ENCODE measurements at regions not wholly inside any gene's neighbourhood (a gene's known extent, or its start where the extent isn't known, plus 50 kb on each side); places are given as distances from the start of the nearest gene placed in this dataset.

DNA sequence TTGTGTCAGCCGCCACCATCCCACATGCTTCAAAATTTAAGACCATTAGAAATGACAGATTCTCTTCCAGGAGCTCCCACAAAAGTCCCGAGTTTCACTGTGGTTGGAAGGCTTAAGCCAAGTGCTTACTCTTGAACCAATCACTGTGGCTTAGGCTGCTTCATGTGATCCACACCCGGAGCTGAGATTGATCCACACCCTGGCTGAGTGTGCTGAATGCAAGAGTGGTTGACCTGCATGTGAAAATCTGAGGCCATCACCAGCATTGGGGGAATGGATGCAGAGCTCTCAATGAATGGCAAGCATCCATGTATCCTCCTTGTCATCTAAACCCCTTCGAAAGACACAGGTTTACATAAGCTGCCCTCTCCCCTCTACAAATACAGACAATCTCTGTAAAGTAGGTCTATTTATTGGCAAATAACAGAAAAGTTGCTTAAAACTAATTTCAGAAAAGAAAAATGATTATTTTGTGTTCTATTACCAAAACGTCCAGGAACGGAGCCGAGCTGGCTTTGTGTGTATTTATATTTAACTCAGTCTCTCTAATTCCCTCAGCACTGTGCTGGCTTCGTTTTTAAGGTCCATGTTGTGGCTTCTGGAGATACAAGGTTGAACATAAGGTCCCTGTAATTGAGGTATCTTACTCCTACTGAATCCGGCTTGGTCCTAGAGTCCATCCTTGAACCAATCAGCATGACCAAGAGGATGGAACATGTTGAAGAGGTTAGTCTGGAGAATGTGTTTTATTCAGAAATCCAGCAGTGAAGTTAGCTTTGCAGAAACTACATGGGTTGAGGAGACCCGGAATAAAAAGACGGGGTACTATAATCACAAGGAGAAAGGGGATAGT lies 332.4 kb downstream of the LIG4 start:
- Histone ChIP-seq H3K4me3 (no peak overlapping the region), H3K9me3 (peaks cover 0 to 9% of the 10 kb centered on the region in 2 donors), H3K36me3 (no peaks in the 10 kb centered on the region), H3K4me1 (no peaks in the 10 kb centered on the region), H3K27ac (no peak overlapping the region), H3K27me3 (no peaks in the 10 kb centered on the region)
- TF ChIP-seq, protein P1, sequence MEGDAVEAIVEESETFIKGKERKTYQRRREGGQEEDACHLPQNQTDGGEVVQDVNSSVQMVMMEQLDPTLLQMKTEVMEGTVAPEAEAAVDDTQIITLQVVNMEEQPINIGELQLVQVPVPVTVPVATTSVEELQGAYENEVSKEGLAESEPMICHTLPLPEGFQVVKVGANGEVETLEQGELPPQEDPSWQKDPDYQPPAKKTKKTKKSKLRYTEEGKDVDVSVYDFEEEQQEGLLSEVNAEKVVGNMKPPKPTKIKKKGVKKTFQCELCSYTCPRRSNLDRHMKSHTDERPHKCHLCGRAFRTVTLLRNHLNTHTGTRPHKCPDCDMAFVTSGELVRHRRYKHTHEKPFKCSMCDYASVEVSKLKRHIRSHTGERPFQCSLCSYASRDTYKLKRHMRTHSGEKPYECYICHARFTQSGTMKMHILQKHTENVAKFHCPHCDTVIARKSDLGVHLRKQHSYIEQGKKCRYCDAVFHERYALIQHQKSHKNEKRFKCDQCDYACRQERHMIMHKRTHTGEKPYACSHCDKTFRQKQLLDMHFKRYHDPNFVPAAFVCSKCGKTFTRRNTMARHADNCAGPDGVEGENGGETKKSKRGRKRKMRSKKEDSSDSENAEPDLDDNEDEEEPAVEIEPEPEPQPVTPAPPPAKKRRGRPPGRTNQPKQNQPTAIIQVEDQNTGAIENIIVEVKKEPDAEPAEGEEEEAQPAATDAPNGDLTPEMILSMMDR (IDR thresholded peaks at IDR 0.05) = no peak
- ATAC-seq (no peak), DNase-seq (no peak)
- intact Hi-C loops (cut with DNase I) = no loop called here

- intact Hi-C loops (cut with DNase I) = no loop called here
- peak; percentile 89 for ATAC-seq
Observed at GRCh38 chr13:107881362-107881761, 334.0 kb downstream of the LIG4 start.

GRCh38 chr13:107874456-107874855 lies 340.9 kb downstream of the LIG4 start:
- Histone ChIP-seq H3K36me3 (no peaks in the 10 kb centered on the region), H3K27ac (no peak overlapping the region), H3K9me3 (no peaks in the 10 kb centered on the region), H3K27me3 (peaks cover 2 to 14% of the 10 kb centered on the region in 2 donors), H3K4me1 (no peaks in the 10 kb centered on the region), H3K4me3 (no peak overlapping the region)
- DNase-seq (no peak), ATAC-seq (no peak)
- intact Hi-C loops (cut with DNase I) = no loop called here
- TF ChIP-seq, protein P1 (IDR thresholded peaks at IDR 0.05) = no peak

More at GRCh38 chr13:107881362-107881761, 334.0 kb downstream of the LIG4 start:
- Histone ChIP-seq H3K27ac (no peak overlapping the region), H3K9me3 (peaks cover 0 to 5% of the 10 kb centered on the region in 2 donors), H3K4me3 (no peak overlapping the region), H3K4me1 (no peaks in the 10 kb centered on the region), H3K27me3 (no peaks in the 10 kb centered on the region), H3K36me3 (no peaks in the 10 kb centered on the region)
- peak in 1 of 4 donors; percentile 0 for DNase-seq
- TF ChIP-seq, protein P1 (IDR thresholded peaks at IDR 0.05) = no peak

GRCh38 chr13:107873926-107874325 lies 341.4 kb downstream of the LIG4 start:
- H3K9me3 ChIP-seq = no peaks in the 10 kb centered on the region
- intact Hi-C loops (cut with DNase I) = no loop called here
- no peak overlapping the region for H3K4me3 ChIP-seq
- DNase-seq (peak in 2 of 4 donors; percentile 13 to 15), ATAC-seq (no peak)
- H3K4me1 ChIP-seq = no peaks in the 10 kb centered on the region
- H3K27me3 ChIP-seq = peaks cover 7 to 19% of the 10 kb centered on the region in 2 donors
- no peaks in the 10 kb centered on the region for H3K36me3 ChIP-seq
- no peak overlapping the region for H3K27ac ChIP-seq
- TF ChIP-seq, protein P1 (IDR thresholded peaks at IDR 0.05) = no peak

DNA sequence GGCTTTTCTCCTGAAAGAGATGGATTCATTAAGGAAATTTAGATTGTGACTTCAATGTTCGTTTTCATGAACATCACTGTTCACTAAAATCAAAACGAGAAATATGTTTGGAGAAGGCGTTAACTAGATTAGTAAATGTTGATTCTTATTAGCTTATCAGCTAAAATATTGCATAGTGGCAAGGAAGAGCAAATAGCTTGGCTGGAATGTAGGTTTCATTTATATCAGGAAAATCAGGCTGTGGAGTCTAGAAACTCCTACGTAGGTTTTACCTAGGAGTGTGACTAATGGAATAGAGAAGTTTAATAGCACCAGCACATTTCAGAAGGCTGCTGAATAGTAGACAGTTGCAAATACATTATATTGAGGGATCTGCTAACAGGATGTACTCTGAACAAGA lies 344.9 kb downstream of the LIG4 start:
- no peak for ATAC-seq
- intact Hi-C loops (cut with DNase I) = no loop called here
- H3K27me3 ChIP-seq = peaks cover 27 to 55% of the 10 kb centered on the region in 2 donors
- H3K36me3 ChIP-seq = no peaks in the 10 kb centered on the region
- no peak overlapping the region for H3K27ac ChIP-seq
- TF ChIP-seq, protein P1 (IDR thresholded peaks at IDR 0.05) = no peak
- no peak overlapping the region for H3K4me3 ChIP-seq
- DNase-seq = no peak
- H3K9me3 ChIP-seq = no peaks in the 10 kb centered on the region
- H3K4me1 ChIP-seq = peaks cover 5 to 20% of the 10 kb centered on the region in 2 donors

All from left lung (tissue), 4 donors.